ENCODE measurements at regions not wholly inside any gene's neighbourhood (a gene's known extent, or its start where the extent isn't known, plus 50 kb on each side); places are given as distances from the start of the nearest gene placed in this dataset.
"Not testable (repeated sequence)": the region's sequence is repeated elsewhere in the genome, so short reads cannot be mapped to it uniquely, and the experiment has no call there.

DNA sequence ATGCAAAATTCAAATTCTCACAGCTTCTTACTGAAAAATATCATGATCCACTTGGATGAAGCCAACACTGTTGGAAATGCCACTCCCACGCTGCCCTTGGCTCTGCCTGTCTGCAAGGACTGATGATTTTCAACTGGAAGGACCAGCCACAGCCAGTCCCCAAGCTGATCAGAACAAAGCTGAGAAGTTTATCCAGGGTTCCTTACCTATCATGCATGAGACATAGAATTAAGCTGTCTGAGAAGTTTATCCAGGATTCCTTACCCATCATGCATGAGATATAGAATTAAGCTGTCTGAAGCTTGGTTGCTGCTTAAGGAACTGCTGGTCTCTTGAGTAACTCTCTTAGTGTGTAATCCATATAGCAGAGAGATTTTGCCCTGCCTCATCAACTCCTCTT is 159.8 kb upstream of the TMEM260 start:
- no peak for DNase-seq (ENCODE audit: low read depth in 2 of 3, low spot score in 1 of 3)

DNA sequence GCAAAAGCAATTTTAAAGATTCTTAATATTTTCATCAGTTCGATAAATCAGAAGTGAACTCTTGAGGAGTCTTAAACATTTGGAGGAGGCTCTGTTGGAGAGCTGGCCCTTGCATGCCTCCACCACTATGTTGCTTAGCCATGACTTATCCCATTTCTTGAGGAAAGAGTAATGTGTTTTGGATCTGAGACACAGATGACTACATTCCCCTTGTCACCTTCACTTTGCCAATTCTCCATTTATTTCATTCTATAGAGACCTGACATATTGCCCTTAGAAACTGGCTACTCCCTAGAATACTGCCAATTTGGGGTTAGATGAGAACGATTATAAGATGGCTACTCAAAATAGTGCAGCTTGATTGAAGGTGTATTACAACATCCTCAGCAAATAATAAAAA is 157.4 kb upstream of the TMEM260 start:
- DNase-seq (ENCODE audit: low read depth in 2 of 3, low spot score in 1 of 3) = no peak

DNA sequence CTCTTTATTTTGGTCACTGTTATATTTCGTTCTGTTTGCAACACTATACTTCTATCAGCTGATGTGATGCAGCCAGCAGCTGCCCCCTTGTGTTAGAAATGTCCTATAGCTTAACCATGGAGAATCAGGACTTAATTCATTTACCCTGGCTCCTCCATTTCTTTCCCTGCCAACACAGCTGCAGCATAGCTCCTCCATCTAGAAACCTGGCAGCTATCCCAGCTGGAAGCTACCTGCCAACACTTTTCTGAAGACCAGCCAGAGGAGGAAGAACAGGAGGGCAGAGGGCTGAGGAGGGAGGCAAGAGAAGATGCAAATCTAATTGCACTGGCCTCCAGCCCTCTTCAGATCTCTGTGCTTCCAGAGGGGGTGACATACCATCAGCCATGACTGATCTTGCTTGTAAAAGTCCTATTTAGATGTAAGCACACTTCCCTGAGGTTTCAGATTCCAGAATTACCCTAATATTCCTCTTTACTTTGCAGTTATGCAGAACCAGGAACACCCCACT is 156.8 kb upstream of the TMEM260 start:
- no peak for DNase-seq (ENCODE audit: low read depth in 2 of 3, low spot score in 1 of 3)

DNA sequence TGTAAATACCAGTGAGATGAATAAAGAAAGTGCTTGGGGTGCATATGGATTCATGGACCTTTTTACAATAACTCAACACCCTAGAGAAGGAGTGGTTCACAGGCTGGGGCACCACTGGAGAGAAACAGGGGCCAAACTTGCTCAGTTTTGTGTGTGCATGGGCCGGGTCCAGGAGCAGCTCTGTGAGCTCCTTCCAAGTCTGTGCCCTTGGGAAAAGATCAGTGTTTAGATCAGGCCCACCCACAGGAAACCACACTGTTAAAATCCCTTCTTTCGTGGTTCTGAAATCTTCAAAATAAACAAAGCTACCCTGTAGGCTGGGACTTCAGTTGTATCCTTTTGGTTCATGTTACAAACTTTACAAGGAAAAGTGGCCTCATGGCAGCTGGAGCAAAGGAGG is 156.1 kb upstream of the TMEM260 start:
- no peak for DNase-seq (ENCODE audit: low read depth in 2 of 3, low spot score in 1 of 3)

DNA sequence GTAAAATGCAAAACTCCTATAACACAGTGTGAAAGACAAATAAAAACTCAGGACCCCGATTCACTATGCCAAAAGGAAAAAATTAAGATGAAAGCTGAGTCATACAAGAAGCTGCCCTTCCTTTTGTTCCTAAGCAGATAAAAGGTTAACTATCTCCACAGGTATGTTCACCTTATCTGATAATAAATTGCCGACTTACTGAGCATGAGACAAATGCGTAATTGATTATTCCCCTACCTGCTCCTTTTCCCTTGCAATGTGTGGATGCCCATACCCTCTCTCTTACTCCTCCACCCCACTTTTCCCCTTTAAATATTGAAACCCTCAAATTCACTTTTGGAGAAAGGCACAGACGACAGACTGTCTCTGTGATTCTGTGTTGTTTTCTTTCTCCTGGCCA is 148.6 kb upstream of the TMEM260 start:
- DNase-seq (ENCODE audit: low read depth in 2 of 3, low spot score in 1 of 3) = no peak

DNA sequence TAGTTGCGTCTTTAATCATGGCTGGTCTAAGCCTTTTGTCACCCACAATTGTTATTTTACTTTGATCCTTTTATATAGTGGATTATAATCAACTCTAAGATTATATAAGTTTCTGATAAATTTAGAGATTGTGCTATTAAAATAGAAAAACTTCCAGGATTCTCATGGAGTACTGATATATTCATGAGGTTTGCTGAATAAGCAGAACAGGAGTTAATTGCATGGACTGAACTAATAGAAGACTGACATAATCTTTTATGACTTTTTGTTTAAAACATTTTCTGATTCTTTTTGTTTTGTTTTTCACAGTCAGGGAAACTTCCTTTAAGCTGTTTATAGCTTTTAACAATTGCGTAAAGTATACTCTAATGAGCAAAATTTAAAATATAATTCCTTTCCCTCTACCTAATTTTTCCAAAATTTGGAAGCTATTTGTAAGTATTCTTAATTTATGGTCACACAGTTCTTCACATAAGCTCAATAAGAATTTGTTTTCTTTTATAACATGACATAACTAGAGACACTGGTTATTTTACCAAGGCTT is 129.9 kb upstream of the TMEM260 start:
- DNase-seq (ENCODE audit: low read depth in 2 of 3, low spot score in 1 of 3) = no peak

DNA sequence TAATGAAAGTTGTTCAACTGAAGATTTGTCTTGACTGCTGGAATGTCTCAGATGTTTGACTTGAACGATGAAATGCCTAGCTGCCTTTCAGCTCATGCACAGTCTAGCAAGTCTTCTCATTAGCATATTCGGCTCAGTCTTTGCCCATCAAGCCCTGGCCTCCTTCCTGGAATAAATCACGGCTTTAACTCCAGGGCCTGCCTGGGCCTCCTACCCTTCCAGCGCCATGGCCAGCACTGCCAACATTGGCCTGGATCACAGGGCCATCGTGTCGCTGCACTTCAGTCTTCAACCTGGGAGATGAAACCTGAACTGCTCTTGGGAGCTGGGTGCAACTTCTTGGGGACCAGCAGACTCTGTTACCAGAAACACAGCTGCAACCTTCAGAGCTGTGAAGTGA is 126.7 kb upstream of the TMEM260 start:
- DNase-seq (ENCODE audit: low read depth in 2 of 3, low spot score in 1 of 3) = no peak

DNA sequence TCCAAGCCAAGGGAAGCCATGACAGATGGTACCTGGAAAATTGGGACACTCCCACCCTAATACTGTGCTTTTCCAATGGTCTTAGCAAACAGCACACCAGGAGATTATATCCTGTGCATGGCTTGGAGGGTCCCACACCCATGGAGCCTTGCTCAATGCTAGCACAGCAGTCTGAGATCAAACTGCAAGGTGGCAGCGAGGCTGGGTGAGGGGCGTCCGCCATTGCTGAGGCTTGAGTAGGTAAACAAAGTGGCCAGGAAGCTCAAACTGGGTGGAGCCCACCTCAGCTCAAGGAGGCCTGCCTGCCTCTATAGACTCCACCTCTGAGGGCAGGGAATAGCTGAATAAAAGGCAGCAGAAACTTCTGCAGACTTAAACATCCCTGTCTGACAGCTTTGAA is 124.9 kb upstream of the TMEM260 start:
- not testable (repeated sequence) for DNase-seq (ENCODE audit: low read depth in 2 of 3, low spot score in 1 of 3)

DNA sequence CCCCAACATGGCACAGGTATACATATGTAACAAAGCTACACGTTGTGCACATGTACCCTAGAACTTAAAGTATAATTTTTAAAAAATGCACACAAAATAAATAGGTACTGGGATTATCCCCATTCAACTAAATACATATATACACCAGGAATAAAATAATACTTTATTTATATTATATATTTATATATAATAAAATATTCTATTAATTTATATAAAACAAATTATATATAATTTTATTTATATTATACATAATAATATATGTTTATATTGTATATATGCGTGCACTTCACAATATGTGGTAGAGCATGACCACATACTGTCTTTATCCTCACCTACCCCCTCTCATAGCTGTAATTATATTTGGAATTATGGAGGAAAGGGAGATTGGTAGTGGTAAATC is 119.1 kb upstream of the TMEM260 start:
- no peak for DNase-seq (ENCODE audit: low read depth in 2 of 3, low spot score in 1 of 3)

DNA sequence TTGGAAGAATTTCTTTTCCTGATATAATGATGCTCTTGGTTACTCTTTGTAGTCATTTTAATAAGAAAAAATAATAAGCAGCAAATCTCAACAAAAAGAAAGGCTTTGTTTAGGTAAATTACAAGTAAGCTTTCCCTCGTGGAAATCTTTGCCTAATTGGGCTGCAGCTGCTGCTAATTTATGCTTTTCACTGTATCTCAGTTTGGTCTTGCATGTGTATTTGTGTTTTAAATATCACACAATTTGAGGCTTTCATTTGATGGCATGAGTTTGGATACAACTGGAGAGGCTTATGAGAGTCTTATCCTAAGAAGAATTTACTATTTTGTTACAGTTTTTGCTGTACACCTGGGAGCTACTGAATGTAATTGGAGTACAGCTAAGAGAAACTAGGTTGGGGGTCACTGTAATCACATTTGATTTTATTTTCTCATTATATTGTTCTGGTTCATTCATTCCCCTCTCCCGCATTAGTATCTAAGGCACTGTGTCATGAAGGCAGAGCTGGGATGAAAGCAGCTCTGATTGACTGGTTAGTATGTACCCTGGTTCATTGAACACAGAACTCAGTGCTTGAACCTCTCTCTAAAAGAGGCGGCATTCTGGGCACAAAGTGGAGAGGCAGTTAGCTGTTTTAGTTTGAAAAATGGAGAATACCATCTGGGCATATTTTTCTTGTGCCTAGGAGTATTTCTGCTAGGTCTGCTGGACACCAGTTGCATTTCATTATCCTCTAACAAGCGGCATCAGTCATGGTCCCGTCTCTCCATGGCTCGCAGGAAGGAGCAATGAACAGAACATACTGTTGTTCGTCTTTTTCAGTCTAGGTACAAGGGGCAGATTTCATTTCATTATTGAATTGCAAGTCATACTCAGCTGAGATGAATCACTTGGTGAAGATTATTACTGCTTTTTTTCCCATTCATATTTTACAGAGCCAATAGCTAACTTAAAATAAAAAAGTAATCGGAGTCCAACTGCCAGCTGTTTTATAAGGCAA is 118.0 kb upstream of the TMEM260 start:
- DNase-seq (ENCODE audit: low read depth in 2 of 3, low spot score in 1 of 3) = no peak

DNA sequence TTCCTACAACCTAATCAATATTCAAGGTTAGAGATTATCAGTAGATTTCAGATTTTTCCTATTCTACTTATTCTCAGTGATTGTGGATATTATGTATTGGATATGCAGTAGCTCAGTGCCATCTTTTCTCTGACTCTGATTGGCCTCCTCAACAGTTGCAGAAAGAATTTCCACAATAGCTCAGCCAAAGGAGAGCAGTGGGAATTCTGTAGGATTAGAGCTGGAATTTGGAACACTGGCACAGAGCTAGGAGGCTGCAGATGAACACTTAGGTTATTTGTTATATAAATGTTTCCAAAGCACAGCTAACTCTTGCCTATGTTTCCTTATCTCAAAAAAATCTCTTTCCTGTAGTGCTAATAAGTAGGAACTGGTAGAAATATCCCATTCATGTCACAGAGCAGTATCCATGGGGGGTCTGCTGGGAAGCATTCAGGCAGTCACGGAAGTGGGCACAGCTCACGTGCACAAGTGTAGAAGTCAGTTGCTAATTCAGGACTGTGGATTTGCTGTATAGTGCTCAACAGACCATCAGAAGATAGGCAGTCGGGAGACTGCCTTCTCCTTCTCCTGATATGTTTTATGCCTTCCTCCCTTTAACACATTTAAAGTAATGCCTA is 116.2 kb upstream of the TMEM260 start:
- no peak for DNase-seq (ENCODE audit: low read depth in 2 of 3, low spot score in 1 of 3)

DNA sequence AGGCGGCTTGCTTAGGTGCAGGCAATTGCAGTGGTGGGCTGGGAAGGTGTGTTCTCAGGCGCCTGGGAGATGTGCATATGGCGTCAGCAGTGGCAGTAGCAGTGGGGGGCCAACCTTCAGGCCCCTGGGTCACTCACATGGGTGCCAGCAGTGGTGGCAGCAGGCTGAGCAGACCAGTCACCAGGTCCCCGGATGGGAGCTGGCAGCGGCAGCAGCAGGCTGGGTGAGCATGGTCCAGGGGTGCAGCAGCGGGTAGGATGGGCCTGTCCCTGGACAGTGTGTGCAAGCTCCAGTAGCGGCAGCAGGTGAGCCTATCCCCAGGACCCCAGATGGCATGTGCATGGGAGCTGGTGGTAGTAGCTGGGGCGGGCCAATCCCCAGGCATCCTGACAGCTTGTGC is 108.5 kb upstream of the TMEM260 start:
- no peak for DNase-seq (ENCODE audit: low read depth in 2 of 3, low spot score in 1 of 3)

DNA sequence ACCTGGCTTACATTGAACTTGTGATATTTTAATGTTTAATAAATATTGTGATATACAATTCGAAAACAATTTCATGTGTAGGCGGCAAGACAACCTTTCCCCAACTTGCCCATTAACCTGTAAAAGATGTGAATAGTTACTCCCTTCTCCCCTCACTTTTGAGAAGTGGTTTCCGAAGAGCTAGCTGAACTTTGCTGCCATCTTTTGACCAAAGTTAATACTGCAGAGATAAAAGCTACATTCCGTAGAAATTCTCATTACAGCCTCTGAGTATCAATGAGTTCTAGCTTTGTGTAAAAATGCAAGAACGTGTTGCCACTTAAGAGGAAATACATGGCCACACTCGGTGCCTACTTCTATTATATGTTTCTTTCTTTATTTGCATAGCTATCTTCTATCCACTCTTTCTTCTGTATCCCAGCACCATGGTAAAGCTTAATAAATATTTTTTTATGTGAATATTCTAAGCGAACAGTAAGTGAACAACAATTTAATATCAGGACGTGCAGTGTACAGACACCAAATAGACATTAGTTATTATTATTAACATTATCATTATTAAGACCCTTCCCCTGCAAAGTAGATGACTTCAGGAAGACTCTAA is 105.1 kb upstream of the TMEM260 start:
- DNase-seq (ENCODE audit: low read depth in 2 of 3, low spot score in 1 of 3) = peak in 1 of 3 donors; percentile 37

DNA sequence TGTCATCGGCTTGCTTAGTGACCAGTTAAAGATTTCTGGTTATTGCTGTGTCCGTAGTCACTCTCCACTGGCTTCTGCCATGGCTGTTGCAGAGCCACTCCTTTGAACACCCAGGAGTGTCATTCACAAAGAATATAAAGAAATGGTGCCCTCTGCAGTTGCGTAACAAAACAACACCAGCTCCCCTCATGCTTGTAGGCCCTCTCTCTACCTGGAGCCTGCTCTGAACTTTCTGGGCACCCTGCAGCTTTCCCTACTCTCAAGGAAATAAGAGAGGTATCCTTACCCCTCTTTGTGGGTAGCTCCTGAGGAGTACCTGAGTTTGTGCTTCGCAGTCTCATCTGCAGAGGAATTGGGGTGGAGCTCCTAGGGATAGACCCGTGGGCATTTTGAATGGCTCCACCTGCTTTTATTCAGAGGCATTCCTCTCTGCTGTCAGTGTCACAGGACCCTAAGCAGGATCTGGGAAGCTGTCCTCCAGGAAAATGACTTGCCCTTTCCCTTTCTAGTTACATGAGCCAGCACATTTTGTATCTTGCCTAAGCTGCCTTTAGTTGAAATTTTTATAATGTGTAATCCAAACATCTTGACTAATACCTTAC is 97.2 kb upstream of the TMEM260 start:
- DNase-seq (ENCODE audit: low read depth in 2 of 3, low spot score in 1 of 3) = no peak

DNA sequence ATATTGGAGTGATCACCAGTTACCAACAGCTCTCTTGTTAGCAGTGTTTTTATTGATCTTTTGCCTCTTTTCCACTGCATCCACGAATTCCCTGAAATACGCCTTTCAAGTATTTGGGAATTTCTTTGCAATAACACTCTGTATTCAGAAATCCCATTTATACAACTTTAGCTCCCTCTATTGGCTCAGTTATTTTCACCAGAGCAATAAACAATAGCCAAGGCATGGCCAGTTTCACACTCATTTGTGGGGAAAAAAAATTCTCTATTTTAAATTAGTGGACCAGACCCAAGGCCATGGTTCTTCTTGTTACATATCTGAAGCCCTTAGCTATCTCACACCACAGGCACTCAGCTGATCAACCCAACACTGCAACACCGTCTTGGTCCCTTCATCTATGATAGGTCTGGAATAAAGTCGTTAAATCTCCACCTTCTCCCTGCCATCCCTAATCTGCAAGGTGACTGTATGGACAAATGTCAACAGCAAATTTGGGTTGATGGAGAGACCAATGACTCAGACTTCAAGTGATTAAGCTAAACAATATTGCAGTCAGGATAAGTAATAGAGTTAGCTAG is 92.4 kb upstream of the TMEM260 start:
- no peak for DNase-seq (ENCODE audit: low read depth in 2 of 3, low spot score in 1 of 3)

DNA sequence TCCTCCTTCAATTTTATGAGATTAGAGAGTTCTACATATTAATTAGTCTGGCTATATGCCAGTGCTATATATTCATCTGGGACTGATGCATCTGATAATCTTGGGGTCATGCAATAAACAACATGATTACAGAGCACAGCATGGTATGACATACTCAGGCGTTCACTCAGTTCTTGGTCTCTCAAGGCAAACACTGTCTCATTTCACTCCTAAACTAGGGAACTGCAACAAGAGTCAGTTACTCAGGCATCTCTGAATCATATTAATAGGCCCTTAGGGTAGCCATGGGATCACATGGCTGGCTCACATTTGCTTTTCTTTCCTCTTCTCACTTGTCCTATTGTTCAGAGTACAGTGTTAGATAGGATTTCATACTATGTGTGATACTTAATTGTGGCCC is 91.8 kb upstream of the TMEM260 start:
- no peak for DNase-seq (ENCODE audit: low read depth in 2 of 3, low spot score in 1 of 3)

DNA sequence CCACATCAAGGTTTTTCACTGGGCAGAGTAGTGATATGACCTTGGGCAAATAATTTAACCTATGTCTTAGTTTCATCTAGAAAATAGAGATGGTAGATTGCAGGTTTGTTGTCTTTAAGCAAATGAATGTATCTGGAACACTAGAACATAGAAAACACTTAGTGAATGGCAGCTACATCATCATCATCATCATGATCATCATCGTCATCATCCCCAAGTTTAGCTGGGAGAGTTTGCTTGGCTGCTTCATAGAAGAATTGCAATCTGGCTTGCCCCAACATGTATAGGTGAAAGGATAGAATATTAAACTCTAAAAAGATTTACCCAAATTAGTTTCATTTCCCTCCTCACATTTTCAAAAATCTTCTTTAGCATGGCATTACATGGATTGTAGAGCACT is 91.3 kb upstream of the TMEM260 start:
- DNase-seq (ENCODE audit: low read depth in 2 of 3, low spot score in 1 of 3) = no peak

DNA sequence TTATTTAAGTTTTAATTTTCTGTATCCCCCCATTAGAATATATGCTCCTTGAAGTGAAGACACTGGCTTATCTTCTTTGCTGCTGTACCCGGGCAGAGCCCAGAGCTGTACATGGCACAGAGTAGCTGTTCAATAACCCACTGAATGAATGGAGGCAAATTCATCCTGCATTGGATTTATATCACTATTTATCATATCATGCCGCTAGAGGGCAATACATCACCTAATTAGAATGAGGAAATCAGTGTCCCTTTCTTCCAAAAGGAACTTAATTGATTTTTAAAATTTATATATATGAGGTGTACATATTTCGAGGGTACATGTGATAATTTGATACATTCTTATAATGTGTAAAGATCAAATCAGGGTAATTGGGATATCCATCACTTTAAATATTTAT is 89.2 kb upstream of the TMEM260 start:
- DNase-seq (ENCODE audit: low read depth in 2 of 3, low spot score in 1 of 3) = peak in 1 of 3 donors; percentile 24

DNA sequence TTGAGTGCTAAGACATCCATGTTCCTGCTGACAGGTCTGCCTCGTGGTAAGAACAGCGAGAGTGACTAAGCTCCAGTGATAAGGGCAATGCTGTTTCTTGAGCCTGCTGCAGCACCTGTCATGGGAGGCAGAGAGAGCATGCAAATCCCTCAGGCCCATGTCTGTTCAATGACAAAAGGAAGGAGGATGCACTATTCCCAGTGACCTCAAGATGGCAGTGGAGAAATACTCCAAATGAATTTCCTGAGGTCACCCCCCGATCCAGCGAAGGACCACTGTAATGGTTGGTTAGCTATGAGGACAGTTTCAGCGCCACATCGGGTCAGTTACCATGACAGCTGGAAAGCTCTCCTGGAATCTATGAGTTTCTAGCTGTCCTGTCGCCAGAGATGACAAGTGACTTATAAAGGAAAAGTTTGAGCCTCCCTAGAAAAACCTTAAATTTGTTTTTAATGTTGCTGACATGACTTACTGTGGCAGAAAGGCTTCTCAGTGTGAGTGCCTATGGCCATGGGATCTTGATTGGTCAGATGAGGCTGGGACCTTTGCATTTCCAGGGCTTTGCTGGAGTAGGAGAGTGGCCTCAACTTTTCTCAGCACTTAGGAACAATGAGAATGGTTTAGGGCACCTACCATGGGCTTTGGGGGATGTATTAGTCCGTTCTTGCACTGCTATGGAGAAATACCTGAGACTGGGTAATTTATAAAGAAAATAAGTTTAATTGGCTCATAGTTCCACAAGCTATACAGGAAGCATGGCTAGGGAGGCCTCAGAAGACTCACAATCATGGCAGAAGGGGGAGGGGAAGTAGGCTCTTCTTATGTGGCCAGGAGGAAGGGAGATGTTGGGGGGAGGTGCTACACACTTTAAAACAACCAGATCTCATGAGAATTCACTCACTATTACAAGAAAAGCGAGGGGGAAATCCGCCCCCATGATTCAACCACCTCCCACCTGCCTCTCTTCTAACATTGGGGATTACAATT is 88.0 kb upstream of the TMEM260 start:
- DNase-seq (ENCODE audit: low read depth in 2 of 3, low spot score in 1 of 3) = peak in 2 of 3 donors; percentile 12 to 33

DNA sequence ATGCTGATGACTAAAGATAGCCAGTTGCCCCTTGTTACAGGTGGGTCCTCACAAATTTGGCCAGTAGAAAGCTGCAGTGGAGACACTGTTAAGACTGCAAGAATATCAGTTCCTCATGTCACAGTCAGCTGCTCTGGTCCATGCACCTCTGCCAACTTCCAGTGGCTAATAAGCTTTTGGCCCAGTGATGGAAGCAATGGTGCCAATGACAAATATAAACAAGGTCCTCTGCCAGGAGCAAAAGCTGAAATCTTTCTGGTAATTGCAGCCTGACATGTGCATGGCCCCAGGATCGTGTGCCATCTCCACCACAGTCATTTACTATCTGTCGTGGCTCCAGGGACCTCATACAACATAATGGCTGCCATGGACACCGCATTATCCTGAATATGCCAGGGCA is 85.4 kb upstream of the TMEM260 start:
- DNase-seq (ENCODE audit: low read depth in 2 of 3, low spot score in 1 of 3) = no peak

Data from stimulated activated CD4-positive, alpha-beta T cell treated with anti-CD3 and anti-CD28 coated beads, Interleukin-12 subunit alpha, Interleukin-12 subunit beta, amount 100 ng/mL, for 48 hours (primary cell).